Pulmonary artery endothelial cell (primary cell): ENCODE measurements at regions not wholly inside any gene's neighbourhood (a gene's known extent, or its start where the extent isn't known, plus 50 kb on each side); places are given as distances from the start of the nearest gene placed in this dataset.
"Not testable (repeated sequence)": the region's sequence is repeated elsewhere in the genome, so short reads cannot be mapped to it uniquely, and the experiment has no call there.

Source experiments
- DNase-seq: peaks from one replicate; pipeline ENCODE4 v3.0.0-alpha.2; 2011; ENCODE audit warnings: low read depth, low spot score

GRCh38 chr7:109905368-109906065, 1185.4 kb upstream of the LRRN3 start:
- DNase-seq: not testable (repeated sequence)

GRCh38 chr7:109915670-109916069, 1175.3 kb upstream of the LRRN3 start:
- no peak for DNase-seq

GRCh38 chr7:109926738-109927137, 1164.2 kb upstream of the LRRN3 start:
- no peak for DNase-seq

GRCh38 chr7:109930049-109930448, 1160.9 kb upstream of the LRRN3 start:
- DNase-seq: no peak

- DNase-seq: no peak
Measured at GRCh38 chr7:109939207-109939606, 1151.7 kb upstream of the LRRN3 start.

- DNase-seq: no peak
Measured at GRCh38 chr7:109945820-109946518, 1145.0 kb upstream of the LRRN3 start.

GRCh38 chr7:109950256-109950655, 1140.7 kb upstream of the LRRN3 start:
- DNase-seq: no peak

GRCh38 chr7:109950821-109951564, 1139.9 kb upstream of the LRRN3 start:
- DNase-seq: no peak

- DNase-seq: no peak
Measured at GRCh38 chr7:109951565-109951928, 1139.4 kb upstream of the LRRN3 start.

GRCh38 chr7:109955986-109956385, 1134.9 kb upstream of the LRRN3 start:
- no peak for DNase-seq

- no peak for DNase-seq
Measured at GRCh38 chr7:109956916-109957315, 1134.0 kb upstream of the LRRN3 start.

GRCh38 chr7:109963741-109964140, 1127.2 kb upstream of the LRRN3 start:
- DNase-seq: no peak

- no peak for DNase-seq
Measured at GRCh38 chr7:109964780-109965179, 1126.1 kb upstream of the LRRN3 start.

- no peak for DNase-seq
Measured at GRCh38 chr7:109967406-109967805, 1123.5 kb upstream of the LRRN3 start.

GRCh38 chr7:109983618-109984017, 1107.3 kb upstream of the LRRN3 start:
- no peak for DNase-seq

GRCh38 chr7:109984729-109985128, 1106.2 kb upstream of the LRRN3 start:
- DNase-seq: no peak

GRCh38 chr7:109986701-109987100, 1104.2 kb upstream of the LRRN3 start:
- no peak for DNase-seq

- DNase-seq: no peak
Measured at GRCh38 chr7:109996411-109996810, 1094.5 kb upstream of the LRRN3 start.

GRCh38 chr7:109996927-109997326, 1094.0 kb upstream of the LRRN3 start:
- no peak for DNase-seq

GRCh38 chr7:109997837-109998236, 1093.1 kb upstream of the LRRN3 start:
- no peak for DNase-seq

- DNase-seq: no peak
Measured at GRCh38 chr7:110001254-110001938, 1089.5 kb upstream of the LRRN3 start.

GRCh38 chr7:110003827-110004226, 1087.1 kb upstream of the LRRN3 start:
- DNase-seq: no peak
